Heart left ventricle (tissue), 13 donors: ENCODE measurements at regions not wholly inside any gene's neighbourhood (a gene's known extent, or its start where the extent isn't known, plus 50 kb on each side); places are given as distances from the start of the nearest gene placed in this dataset.

Experiments
- CTCF ChIP-seq, 12 donors: fragments of 200-600 bp; sonication (generic) in 4 of 12; IDR thresholded peaks; one replicate each; pipeline versions ENCODE4 v1.5.0 to v1.8.0; 2018 to 2022; ENCODE audit warnings: antibody characterized with exemption in 12 of 12, mild to moderate bottlenecking in 5 of 12
- POLR2A ChIP-seq, 2 donors: fragments of 450-650 bp; IDR thresholded peaks; one replicate each; pipeline ENCODE4 v1.6.1; 2017; ENCODE audit warnings: antibody characterized with exemption in 2 of 2, mild to moderate bottlenecking in 2 of 2, moderate library complexity in 2 of 2
- donor health status: ischemic (EF 13 %, LVEDD 7.1; RV severe dilation, severe dysfunction).
- donor health status: DM: no; HTN: yes; CAD: no.
- donor health status: DM: no; HTN: no; CAD: no.
- donor health status: ischemic (EF 25% LVEDD 6.9; RV normal size, moderate dysfunction).
- donor health status: ischemic (EF 25% LVEDD 5.7; RV mildly dilated, moderate dysfunction).
- donor health status: ischemic (EF 35%, LVEDD 5.7; RV mildly dilated, moderate dysfunction).
- donor health status: nonischemic (EF 11% LVEDD 7.7; RV severe dilation, severe dysfunction).
- donor health status: DM: yes; HTN: yes; CAD: no.
- donor health status: PGD.
- donor health status: ischemic (EF 29% LVEDD 5.4; RV normal size, mild dysfunction).
- donor health status: nonischemic (EF 23%, LVEDD 6.1; RV moderate dilation, normal function).

DNA sequence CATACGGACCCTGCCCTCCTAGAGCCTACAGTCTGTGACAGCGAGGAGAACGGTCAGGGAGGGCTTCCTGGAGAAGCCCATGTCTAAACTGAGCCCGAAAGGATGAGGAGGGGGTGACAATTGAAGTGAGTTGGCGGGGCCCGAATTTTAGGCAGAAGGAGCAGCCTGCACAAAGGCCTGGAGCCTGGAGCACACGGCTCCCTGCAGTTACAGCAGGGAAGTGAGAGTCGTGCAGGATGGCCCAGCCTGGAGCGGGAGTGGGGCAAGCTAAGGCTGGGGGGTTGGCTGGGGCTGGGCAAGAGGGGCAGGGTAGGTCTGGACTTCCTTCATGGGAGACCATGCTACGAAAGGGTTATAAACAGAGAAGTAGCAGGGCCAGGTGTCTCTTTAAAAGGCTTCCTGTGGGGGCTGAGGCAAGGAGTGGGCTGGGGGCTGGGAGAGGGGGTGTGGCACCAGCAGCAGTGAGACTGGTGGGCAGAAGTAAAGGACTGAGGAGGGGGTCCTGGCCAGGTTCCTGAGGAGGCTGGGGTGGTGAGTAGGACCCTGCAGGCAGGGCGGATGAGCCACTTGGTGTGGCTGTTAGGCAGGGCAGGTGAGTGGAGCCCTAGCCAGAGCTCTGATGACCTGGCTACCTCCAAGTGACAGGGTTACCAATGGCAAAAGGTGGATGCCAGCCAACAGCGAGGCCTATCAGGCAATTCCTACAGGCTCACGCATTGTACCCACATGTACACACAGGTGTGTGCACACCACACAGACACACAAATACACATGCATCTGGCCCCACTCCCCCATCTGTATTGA lies 119.2 kb downstream of the MRPL14 start:
- TF ChIP-seq CTCF (IDR thresholded peaks at IDR 0.05) (no peak), POLR2A (IDR thresholded peaks at IDR 0.05) (no peak)
